ENCODE measurements at regions not wholly inside any gene's neighbourhood (a gene's known extent, or its start where the extent isn't known, plus 50 kb on each side); places are given as distances from the start of the nearest gene placed in this dataset.

DNA sequence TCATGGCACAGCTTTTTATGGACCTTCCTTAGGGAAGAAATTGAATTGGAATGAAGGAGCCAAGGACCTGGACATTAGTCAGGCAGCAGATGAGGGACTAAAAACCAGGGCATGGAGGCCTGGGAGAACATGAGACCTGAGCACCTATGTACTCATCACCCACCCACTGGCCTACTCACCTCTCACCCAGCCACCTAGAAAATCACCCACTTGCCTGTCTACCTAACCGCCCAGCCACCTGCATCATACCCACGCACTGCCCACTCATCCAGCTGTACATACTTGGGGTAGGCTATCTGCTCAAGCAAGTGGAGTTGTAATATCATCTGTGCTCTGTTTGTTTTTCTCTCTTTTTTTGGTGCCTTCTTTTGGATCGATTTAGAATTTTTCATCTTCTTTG is 65.3 kb upstream of the SLCO2A1 start:
- TF ChIP-seq TP53 (CRISPR knock-in tag; IDR thresholded peaks at IDR 0.05) = no peak
- TF ChIP-seq CTCF (IDR thresholded peaks at IDR 0.05) = no peak
- no peak for TF ChIP-seq SP1 (CRISPR knock-in tag; conservative IDR thresholded peaks at IDR 0.05)
- no peak for TF ChIP-seq ATF3 (CRISPR knock-in tag; conservative IDR thresholded peaks at IDR 0.05)
- TF ChIP-seq ZNF512 (CRISPR knock-in tag; IDR thresholded peaks at IDR 0.05; ENCODE audit: borderline replicate concordance) = no peak
- TF ChIP-seq ZBTB43 (CRISPR knock-in tag; IDR thresholded peaks at IDR 0.05) = no peak
- TF ChIP-seq ESRRA (CRISPR knock-in tag; IDR thresholded peaks at IDR 0.05; ENCODE audit: borderline replicate concordance) = no peak
- no peak for TF ChIP-seq FOXJ3 (CRISPR knock-in tag; IDR thresholded peaks at IDR 0.05; ENCODE audit: borderline replicate concordance)
